GM19395 (cell line): ENCODE measurements at regions not wholly inside any gene's neighbourhood (a gene's known extent, or its start where the extent isn't known, plus 50 kb on each side); places are given as distances from the start of the nearest gene placed in this dataset.
"Not testable (repeated sequence)": the region's sequence is repeated elsewhere in the genome, so short reads cannot be mapped to it uniquely, and the experiment has no call there.

Experiments
- ATAC-seq: cut with Tn5 transposase; IDR thresholded peaks from one replicate; pipeline ENCODE4 v1.9.1; 2021; ENCODE audit warnings: mild to moderate bottlenecking, moderate library complexity; ENCODE audit not compliant: unreplicated experiment

GRCh38 chr2:17460371-17461086, 57.7 kb downstream of the RAD51AP2 start:
- no peak for ATAC-seq

GRCh38 chr2:17455343-17455742, 62.9 kb downstream of the RAD51AP2 start:
- no peak for ATAC-seq

- not testable (repeated sequence) for ATAC-seq
These were observed 72.0 kb downstream of the RAD51AP2 start for GRCh38 chr2:17446191-17446590.

- ATAC-seq: no peak
These were observed 72.5 kb downstream of the RAD51AP2 start for GRCh38 chr2:17445744-17446143.

GRCh38 chr2:17442334-17442733, 75.9 kb downstream of the RAD51AP2 start:
- ATAC-seq: no peak

- no peak for ATAC-seq
These were observed 76.5 kb downstream of the RAD51AP2 start for GRCh38 chr2:17441790-17442189.

- no peak for ATAC-seq
These were observed 77.0 kb downstream of the RAD51AP2 start for GRCh38 chr2:17441055-17441771.

- no peak for ATAC-seq
These were observed 87.9 kb downstream of the RAD51AP2 start for GRCh38 chr2:17430326-17430725.

- ATAC-seq: no peak
These were observed 89.1 kb downstream of the RAD51AP2 start for GRCh38 chr2:17429130-17429529.

GRCh38 chr2:17427401-17427800, 90.8 kb downstream of the RAD51AP2 start:
- no peak for ATAC-seq

GRCh38 chr2:17426743-17427142, 91.5 kb downstream of the RAD51AP2 start:
- ATAC-seq: no peak

GRCh38 chr2:17422061-17422460, 96.2 kb downstream of the RAD51AP2 start:
- ATAC-seq: no peak

- no peak for ATAC-seq
These were observed 101.3 kb downstream of the RAD51AP2 start for GRCh38 chr2:17416884-17417391.

GRCh38 chr2:17413036-17413435, 105.2 kb downstream of the RAD51AP2 start:
- ATAC-seq: no peak

- no peak for ATAC-seq
These were observed 117.1 kb downstream of the RAD51AP2 start for GRCh38 chr2:17401096-17401495.

- ATAC-seq: no peak
These were observed 119.5 kb downstream of the RAD51AP2 start for GRCh38 chr2:17398770-17399169.

- no peak for ATAC-seq
These were observed 129.4 kb downstream of the RAD51AP2 start for GRCh38 chr2:17388798-17389197.

- no peak for ATAC-seq
These were observed 130.6 kb downstream of the RAD51AP2 start for GRCh38 chr2:17387591-17387990.

GRCh38 chr2:17386771-17387170, 131.5 kb downstream of the RAD51AP2 start:
- ATAC-seq: no peak

GRCh38 chr2:17380003-17380402, 138.2 kb downstream of the RAD51AP2 start:
- no peak for ATAC-seq

GRCh38 chr2:17375262-17375661, 143.0 kb downstream of the RAD51AP2 start:
- ATAC-seq: no peak

GRCh38 chr2:17373741-17374140, 144.5 kb downstream of the RAD51AP2 start:
- ATAC-seq: no peak
